Stimulated activated CD8-positive, alpha-beta memory T cell treated with anti-CD3 and anti-CD28 coated beads, Interleukin-7, amount 100 ng/mL, for 4 hours (primary cell): ENCODE measurements at regions not wholly inside any gene's neighbourhood (a gene's known extent, or its start where the extent isn't known, plus 50 kb on each side); places are given as distances from the start of the nearest gene placed in this dataset.

Source experiments
- DNase-seq, 2 donors: peaks; one replicate each; pipeline ENCODE4 v3.0.0-alpha.2; 2020; ENCODE audit warnings: low read depth in 2 of 2

- no peak for DNase-seq
Observed at GRCh38 chr18:8458546-8459215, 150.6 kb upstream of the RAB12 start.

GRCh38 chr18:8460748-8461147 lies 148.5 kb upstream of the RAB12 start:
- DNase-seq = no peak

- no peak for DNase-seq
Observed at GRCh38 chr18:8461544-8461943, 147.7 kb upstream of the RAB12 start.

- no peak for DNase-seq
Observed at GRCh38 chr18:8462651-8463185, 146.5 kb upstream of the RAB12 start.

- DNase-seq = no peak
Observed at GRCh38 chr18:8463791-8464190, 145.4 kb upstream of the RAB12 start.

- DNase-seq = no peak
Observed at GRCh38 chr18:8468191-8468590, 141.0 kb upstream of the RAB12 start.

GRCh38 chr18:8468921-8469335 lies 140.3 kb upstream of the RAB12 start:
- no peak for DNase-seq

GRCh38 chr18:8469544-8470130 lies 139.6 kb upstream of the RAB12 start:
- no peak for DNase-seq

- no peak for DNase-seq
Observed at GRCh38 chr18:8471372-8471771, 137.9 kb upstream of the RAB12 start.

- no peak for DNase-seq
Observed at GRCh38 chr18:8474661-8475060, 134.6 kb upstream of the RAB12 start.

- no peak for DNase-seq
Observed at GRCh38 chr18:8477615-8478014, 131.6 kb upstream of the RAB12 start.

GRCh38 chr18:8478166-8478967 lies 130.9 kb upstream of the RAB12 start:
- peak in 1 of 2 donors; percentile 2 for DNase-seq

GRCh38 chr18:8478968-8479370 lies 130.3 kb upstream of the RAB12 start:
- DNase-seq = no peak

GRCh38 chr18:8479789-8480188 lies 129.4 kb upstream of the RAB12 start:
- no peak for DNase-seq

GRCh38 chr18:8480506-8481328 lies 128.5 kb upstream of the RAB12 start:
- DNase-seq = no peak

GRCh38 chr18:8484951-8485350 lies 124.3 kb upstream of the RAB12 start:
- no peak for DNase-seq

- no peak for DNase-seq
Observed at GRCh38 chr18:8489761-8490160, 119.5 kb upstream of the RAB12 start.

- DNase-seq = no peak
Observed at GRCh38 chr18:8491516-8491915, 117.7 kb upstream of the RAB12 start.

GRCh38 chr18:8493141-8493540 lies 116.1 kb upstream of the RAB12 start:
- DNase-seq = no peak

- DNase-seq = no peak
Observed at GRCh38 chr18:8496186-8496585, 113.1 kb upstream of the RAB12 start.

GRCh38 chr18:8498905-8499304 lies 110.3 kb upstream of the RAB12 start:
- no peak for DNase-seq
